HL-60 (cell line): ENCODE measurements at regions not wholly inside any gene's neighbourhood (a gene's known extent, or its start where the extent isn't known, plus 50 kb on each side); places are given as distances from the start of the nearest gene placed in this dataset.

ENCODE experiments used
- CTCF ChIP-seq: IDR thresholded peaks from one replicate; pipeline ENCODE4 v1.5.1; 2011; ENCODE audit warnings: low read length, control low read depth, inconsistent platforms; ENCODE audit not compliant: insufficient read depth
- GABPA ChIP-seq: IDR thresholded peaks from 2 replicates; pipeline ENCODE4 v1.6.1; 2012; ENCODE audit warnings: low read depth
- POLR2AphosphoS5 ChIP-seq: IDR thresholded peaks from 2 replicates; pipeline ENCODE4 v1.6.1; 2012; ENCODE audit warnings: low read depth
- REST ChIP-seq: IDR thresholded peaks from 2 replicates; pipeline ENCODE4 v1.6.1; 2012; ENCODE audit warnings: low read depth; ENCODE audit not compliant: insufficient replicate concordance

GRCh38 chr5:54700986-54701578 is 183.5 kb downstream of the SNX18 start:
- no peak for TF ChIP-seq POLR2AphosphoS5
- no peak for TF ChIP-seq CTCF
- no peak for TF ChIP-seq GABPA
- no peak for TF ChIP-seq REST
